A549 (cell line): ENCODE measurements at regions not wholly inside any gene's neighbourhood (a gene's known extent, or its start where the extent isn't known, plus 50 kb on each side); places are given as distances from the start of the nearest gene placed in this dataset.

Source experiments
- ATAC-seq, 2 experiments: fragments of 200-7000 bp in 1 of 2; fragments of >200 bp in 1 of 2; cut with Nextera tagmentation in 1 of 2; cut with Tn5 transposase in 1 of 2; 3 replicates each; pipeline versions ENCODE4 v1.8.0 to v1.9.1; 2018 to 2020; ENCODE audit warnings: mild to moderate bottlenecking in 1 of 2, moderate library complexity in 1 of 2
- CTCF ChIA-PET: fragments of 300-600 bp; sonication (Branson Sonifier 250); formaldehyde crosslinking; extraction: SDS; loops from one replicate; lab custom pipeline; 2021; ENCODE audit warnings: antibody characterized with exemption, inconsistent platforms; lab: Yijun Ruan, JAX
- POLR2A ChIA-PET: fragments of 350-600 bp; formaldehyde crosslinking; extraction: SDS; loops from one replicate; lab custom pipeline; 2021; ENCODE audit warnings: antibody characterized with exemption, inconsistent platforms; lab: Yijun Ruan, JAX
- DNase-seq, 2 experiments: peaks; one replicate each; pipeline versions ENCODE4 v3.0.0 to v3.0.0-alpha.2; 2011 to 2016; ENCODE audit warnings: low read depth in 1 of 2, low spot score in 1 of 2
- FAIRE-seq: peaks from 2 replicates; lab custom pipeline; 2011; peaks lifted over from hg19 to GRCh38; lab: Jason Lieb, UNC
- H3K27ac ChIP-seq, 2 experiments: fragments of >200 bp; sonication (Bioruptor Twin); formaldehyde crosslinking; 3 replicates each; pipeline ENCODE4 v1.5.1; 2016 to 2017
- H3K4me1 ChIP-seq: fragments of >200 bp; sonication (Bioruptor Twin); formaldehyde crosslinking; 3 replicates; pipeline ENCODE4 v1.6.1; 2016
- H3K4me2 ChIP-seq: fragments of >200 bp; sonication (Bioruptor Twin); formaldehyde crosslinking; 3 replicates; pipeline ENCODE4 v1.6.1; 2016
- H3K4me3 ChIP-seq: fragments of >200 bp; sonication (Bioruptor Twin); formaldehyde crosslinking; 3 replicates; pipeline ENCODE4 v1.5.1; 2016
- H3K9me3 ChIP-seq: fragments of >200 bp; sonication (Bioruptor Twin); formaldehyde crosslinking; 3 replicates; pipeline ENCODE4 v1.6.1; 2016
- CEBPB ChIP-seq, 2 experiments: fragments of >200 bp in 1 of 2; sonication (Bioruptor Twin) in 1 of 2; formaldehyde crosslinking in 1 of 2; IDR thresholded peaks; 2 replicates each; pipeline ENCODE4 v1.6.1; 2012 to 2016
- FOSB ChIP-seq: fragments of 250-450 bp; sonication (Bioruptor Pico); IDR thresholded peaks from 2 replicates; pipeline ENCODE4 v1.5.0; 2020; ENCODE audit warnings: mild to moderate bottlenecking, moderate library complexity
- FOSL2 ChIP-seq, 2 experiments: fragments of 450-650 bp in 1 of 2; fragments of >200 bp in 1 of 2; sonication (Bioruptor Twin) in 1 of 2; formaldehyde crosslinking; IDR thresholded peaks; 2 replicates each; pipeline versions ENCODE4 v1.5.0 to v1.6.1; 2016 to 2020; ENCODE audit warnings: mild to moderate bottlenecking in 1 of 2, moderate library complexity in 1 of 2
- FOXS1 ChIP-seq: fragments of 250-450 bp; sonication (Bioruptor Pico); IDR thresholded peaks from 2 replicates; pipeline ENCODE4 v1.5.0; 2020; ENCODE audit warnings: mild to moderate bottlenecking, moderate library complexity
- GATA3 ChIP-seq: IDR thresholded peaks from 2 replicates; pipeline ENCODE4 v1.6.1; 2012; ENCODE audit warnings: borderline replicate concordance
- HES2 ChIP-seq: fragments of >200 bp; sonication (Bioruptor Twin); formaldehyde crosslinking; IDR thresholded peaks from 2 replicates; pipeline ENCODE4 v1.6.1; 2016
- HMGXB4 ChIP-seq: fragments of 250-450 bp; sonication (Bioruptor Pico); IDR thresholded peaks from 2 replicates; pipeline ENCODE4 v1.5.0; 2021; ENCODE audit warnings: mild to moderate bottlenecking, moderate library complexity, borderline replicate concordance
- HOXB5 ChIP-seq: fragments of 250-450 bp; sonication (Bioruptor Pico); IDR thresholded peaks from 2 replicates; pipeline ENCODE4 v1.5.0; 2020; ENCODE audit warnings: mild to moderate bottlenecking, moderate library complexity
- NFE2L2 ChIP-seq: fragments of 150-350 bp; conservative IDR thresholded peaks from 2 replicates; pipeline ENCODE4 v1.6.1; 2014; ENCODE audit warnings: low read length
- PBX3 ChIP-seq: IDR thresholded peaks from 2 replicates; pipeline ENCODE4 v1.6.1; 2012
- RAD21 ChIP-seq, 2 experiments: fragments of >200 bp in 1 of 2; sonication (Bioruptor Twin) in 1 of 2; formaldehyde crosslinking in 1 of 2; IDR thresholded peaks in 1 of 2; conservative IDR thresholded peaks in 1 of 2; 2 replicates in 1 of 2; 3 replicates in 1 of 2; pipeline ENCODE4 v1.6.1; 2012 to 2018; ENCODE audit warnings: inconsistent platforms in 1 of 2
- RCOR1 ChIP-seq: fragments of 150-350 bp; IDR thresholded peaks from 2 replicates; pipeline ENCODE4 v1.6.1; 2014; ENCODE audit warnings: antibody characterized with exemption, low read length, low read depth
- REST ChIP-seq: fragments of 200-600 bp; sonication (generic); IDR thresholded peaks from 2 replicates; pipeline ENCODE4 v1.6.1; 2016; ENCODE audit warnings: antibody characterized with exemption, mild to moderate bottlenecking, moderate library complexity
- SMC3 ChIP-seq: fragments of >200 bp; sonication (Bioruptor Twin); formaldehyde crosslinking; IDR thresholded peaks from 3 replicates; pipeline ENCODE4 v1.6.1; 2018; ENCODE audit warnings: inconsistent platforms
- TFCP2L1 ChIP-seq: fragments of 250-450 bp; sonication (Bioruptor Pico); IDR thresholded peaks from 2 replicates; pipeline ENCODE4 v1.5.0; 2021; ENCODE audit warnings: mild to moderate bottlenecking
- USF2 ChIP-seq: fragments of 450-650 bp; IDR thresholded peaks from 2 replicates; pipeline ENCODE4 v1.6.1; 2014; ENCODE audit warnings: antibody characterized with exemption
- ZFP36 ChIP-seq: fragments of 450-650 bp; IDR thresholded peaks from 2 replicates; pipeline ENCODE4 v1.6.1; 2014; ENCODE audit warnings: borderline replicate concordance; ENCODE audit not compliant: partially characterized antibody
- ZNF302 ChIP-seq: fragments of 250-450 bp; sonication (Bioruptor Pico); IDR thresholded peaks from 2 replicates; pipeline ENCODE4 v1.9.0; 2021; ENCODE audit warnings: inconsistent platforms, mild to moderate bottlenecking, moderate library complexity
- ZSCAN20 ChIP-seq: fragments of 250-450 bp; sonication (Bioruptor Pico); IDR thresholded peaks from 2 replicates; pipeline ENCODE4 v1.8.0; 2022; ENCODE audit warnings: mild to moderate bottlenecking, moderate library complexity
- WGBS: methylation state at CpG from one replicate; pipeline ENCODE4 v1.1.6; 2017; ENCODE audit errors: missing lambda C conversion rate; 5-methylcytosine and 5-hydroxymethylcytosine counted together

GRCh38 chr4:104129243-104129642, 365.5 kb downstream of the CXXC4 start:
- H3K4me2 ChIP-seq, result peak overlapping the region; percentile 77
- WGBS, result 54% methylated on average over 5 of the region's 5 CpGs
- peak overlapping the region; percentile 18 to 61; a peak in 2 of 6 replicates for H3K27ac ChIP-seq
- ATAC-seq, result peak; percentile 69 to 76; a peak in 5 of 6 replicates
- FAIRE-seq, result no peak
- ChIA-PET CTCF (no interaction called here), POLR2A (no interaction called here)
- peaks cover 11% of the 10 kb centered on the region for H3K4me1 ChIP-seq
- no peak overlapping the region for H3K4me3 ChIP-seq
- H3K9me3 ChIP-seq, result no peaks in the 10 kb centered on the region
- DNase-seq, result no peak
- TF ChIP-seq FOSB (CRISPR knock-in tag) (no peak), FOSL2 (IDR thresholded peaks at IDR 0.05) (no peak), FOSL2 (CRISPR knock-in tag; IDR thresholded peaks at IDR 0.05) (no peak), HES2 (no peak), PBX3 (no peak), ZSCAN20 (CRISPR knock-in tag) (no peak), TFCP2L1 (no peak), HOXB5 (no peak), NFE2L2 (no peak), ZNF302 (CRISPR knock-in tag) (no peak), RAD21 (conservative IDR thresholded peaks at IDR 0.05 in 1 of 2, IDR thresholded peaks at IDR 0.05 in 1 of 2) (no peak), HMGXB4 (no peak), FOXS1 (CRISPR knock-in tag) (no peak), SMC3 (no peak), REST (no peak), USF2 (no peak), ZFP36 (no peak), RCOR1 (no peak)

GRCh38 chr4:104128850-104129213, 365.9 kb downstream of the CXXC4 start:
- Histone ChIP-seq H3K4me1 (peaks cover 11% of the 10 kb centered on the region), H3K27ac (peak overlapping the region; percentile 18 to 61; a peak in 2 of 6 replicates), H3K4me2 (peak overlapping the region; percentile 77), H3K9me3 (no peaks in the 10 kb centered on the region), H3K4me3 (no peak overlapping the region)
- ATAC-seq (peak; percentile 96 to 99), DNase-seq (peak; percentile 3 to 66), FAIRE-seq (no peak)
- CTCF ChIA-PET, result no interaction called here
- TF ChIP-seq CEBPB (IDR thresholded peaks at IDR 0.05), result 0 out of 4 replicates have a peak, but pooled peaks of 1 of the 2 experiments have one; percentile 2
- no peak for TF ChIP-seq FOSL2 (IDR thresholded peaks at IDR 0.05)
- TF ChIP-seq FOSL2 (CRISPR knock-in tag; IDR thresholded peaks at IDR 0.05), result peak; percentile 53; the same call in 1 of the 2 replicates
- 0 out of 2 replicates have a peak, but pooled peaks have one; percentile 11 for TF ChIP-seq GATA3
- no peak; a peak in 1 of 5 replicates for TF ChIP-seq RAD21 (conservative IDR thresholded peaks at IDR 0.05 in 1 of 2, IDR thresholded peaks at IDR 0.05 in 1 of 2)
- POLR2A ChIA-PET, result no interaction called here
